H1 (cell line): ENCODE measurements at regions not wholly inside any gene's neighbourhood (a gene's known extent, or its start where the extent isn't known, plus 50 kb on each side); places are given as distances from the start of the nearest gene placed in this dataset.

Experiments
- BACH1 ChIP-seq: IDR thresholded peaks from 2 replicates; pipeline ENCODE4 v1.6.1; 2012; ENCODE audit warnings: low read length, improper control_type of control experiment
- CTCF ChIP-seq, 3 experiments: IDR thresholded peaks; 1 replicate in 2 of 3; 2 replicates in 1 of 3; pipeline versions ENCODE4 v1.5.1 to v1.6.1; 2011; ENCODE audit warnings: low read length in 3 of 3, mild to moderate bottlenecking in 3 of 3, inconsistent platforms in 2 of 3, low read depth in 1 of 3, moderate library complexity in 1 of 3; ENCODE audit not compliant: insufficient read depth in 1 of 3; ENCODE audit errors: control extremely low read depth in 1 of 3
- GABPA ChIP-seq: IDR thresholded peaks from 2 replicates; pipeline ENCODE4 v1.6.1; 2011; ENCODE audit warnings: mild to moderate bottlenecking, low read length, moderate library complexity, borderline replicate concordance; ENCODE audit not compliant: insufficient read depth

- TF ChIP-seq GABPA: no peak
- TF ChIP-seq BACH1: no peak
- no peak for TF ChIP-seq CTCF (IDR thresholded peaks at IDR 0.05; ENCODE audit: control extremely low read depth in 1 of 3, insufficient read depth in 1 of 3, low read depth in 1 of 3, low read length in 3 of 3)
These were observed 217.5 kb downstream of the GJA1 start for GRCh38 chr6:121652726-121653623.
